ENCODE measurements at regions not wholly inside any gene's neighbourhood (a gene's known extent, or its start where the extent isn't known, plus 50 kb on each side); places are given as distances from the start of the nearest gene placed in this dataset.

DNA sequence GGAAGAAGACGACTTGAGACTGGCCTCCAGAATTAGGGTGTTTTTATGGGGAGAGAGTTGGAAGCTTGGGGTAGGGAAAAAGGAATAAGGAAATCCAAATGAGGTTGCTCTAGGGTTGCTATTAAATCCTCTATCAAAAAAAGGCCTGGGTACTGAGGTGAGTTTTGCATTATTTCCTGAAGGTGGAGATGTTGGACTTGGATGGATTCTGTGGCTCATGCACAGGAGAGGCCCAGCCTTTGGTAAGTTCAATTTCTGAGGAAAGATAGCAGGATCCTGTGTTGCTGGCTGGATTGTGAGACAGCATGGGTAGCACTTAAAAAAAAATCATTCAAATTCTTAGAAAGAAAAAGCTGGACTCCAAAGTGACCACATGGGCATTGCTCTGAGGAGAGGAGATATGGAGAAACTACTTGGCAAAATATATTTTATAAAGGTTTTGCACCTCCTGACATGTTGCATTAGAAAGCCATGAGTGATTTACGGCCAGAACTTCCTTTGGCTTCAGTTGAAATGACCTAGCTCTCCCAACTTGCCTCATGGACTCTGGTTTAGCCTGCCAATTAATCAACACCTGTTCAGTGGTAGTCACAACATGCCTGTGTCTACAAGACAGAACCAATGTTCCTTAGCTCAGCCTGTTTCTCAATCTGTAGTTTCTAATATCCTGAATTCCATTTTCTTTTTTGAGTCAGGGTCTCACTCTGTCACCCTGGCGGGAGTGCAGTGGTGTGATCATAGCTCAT, 152.1 kb upstream of the RALGAPA2 start:
- Mint-ChIP-seq H3K27me3 (peaks cover 5% of the 10 kb centered on the region), H3K4me1 (no peaks in the 10 kb centered on the region), H3K27ac (no peak overlapping the region), H3K9me3 (ENCODE audit: low read depth) (no peaks in the 10 kb centered on the region), H3K4me3 (no peak overlapping the region), H3K36me3 (ENCODE audit: low read depth) (no peaks in the 10 kb centered on the region)
- ChIA-PET POLR2A (no interaction called here), CTCF (interaction anchor here (0.5 to 1.0 kb wide), 6 partner anchors 198 to 684 kb away, joined by 3 to 4 read pairs (median 3); no protein-coding TSS in a partner anchor)
- DNase-seq (no peak), ATAC-seq (no peak)
- intact Hi-C loops (cut with DNase I, micrococcal nuclease) = loop anchor here in 1 of 2 experiments (5.0 kb wide), 1 partner anchor 373 kb away; no protein-coding TSS in a partner anchor

GRCh38 chr20:20860078-20860806, 147.8 kb upstream of the RALGAPA2 start:
- CTCF ChIA-PET = interaction anchor here (0.5 to 3.7 kb wide), 35 partner anchors 10 to 1888 kb away, joined by 3 to 22 read pairs (median 3); no protein-coding TSS in a partner anchor
- peak; percentile 94 for DNase-seq
- Mint-ChIP-seq H3K4me3 (no peak overlapping the region), H3K27me3 (peaks cover 19% of the 10 kb centered on the region), H3K36me3 (ENCODE audit: low read depth) (no peaks in the 10 kb centered on the region), H3K4me1 (no peaks in the 10 kb centered on the region), H3K9me3 (ENCODE audit: low read depth) (no peaks in the 10 kb centered on the region), H3K27ac (no peak overlapping the region)
- intact Hi-C loops (cut with DNase I, micrococcal nuclease) = loop anchor here (1.0 to 5.0 kb wide), 5 partner anchors 188 to 755 kb away; no protein-coding TSS in a partner anchor
- peak; percentile 93 for ATAC-seq
- POLR2A ChIA-PET = no interaction called here

GRCh38 chr20:20859510-20859909, 147.1 kb upstream of the RALGAPA2 start:
- POLR2A ChIA-PET = no interaction called here
- H3K9me3 Mint-ChIP-seq (ENCODE audit: low read depth) = no peaks in the 10 kb centered on the region
- no peak overlapping the region for H3K27ac Mint-ChIP-seq
- no peak overlapping the region for H3K4me3 Mint-ChIP-seq
- H3K36me3 Mint-ChIP-seq (ENCODE audit: low read depth) = no peaks in the 10 kb centered on the region
- H3K27me3 Mint-ChIP-seq = peaks cover 19% of the 10 kb centered on the region
- no peak for DNase-seq
- CTCF ChIA-PET = interaction anchor here (0.5 to 3.7 kb wide), 17 partner anchors 9 to 1889 kb away, joined by 3 to 22 read pairs (median 4); no protein-coding TSS in a partner anchor
- intact Hi-C loops (cut with DNase I, micrococcal nuclease) = no loop called here
- no peak for ATAC-seq
- H3K4me1 Mint-ChIP-seq = no peaks in the 10 kb centered on the region

DNA sequence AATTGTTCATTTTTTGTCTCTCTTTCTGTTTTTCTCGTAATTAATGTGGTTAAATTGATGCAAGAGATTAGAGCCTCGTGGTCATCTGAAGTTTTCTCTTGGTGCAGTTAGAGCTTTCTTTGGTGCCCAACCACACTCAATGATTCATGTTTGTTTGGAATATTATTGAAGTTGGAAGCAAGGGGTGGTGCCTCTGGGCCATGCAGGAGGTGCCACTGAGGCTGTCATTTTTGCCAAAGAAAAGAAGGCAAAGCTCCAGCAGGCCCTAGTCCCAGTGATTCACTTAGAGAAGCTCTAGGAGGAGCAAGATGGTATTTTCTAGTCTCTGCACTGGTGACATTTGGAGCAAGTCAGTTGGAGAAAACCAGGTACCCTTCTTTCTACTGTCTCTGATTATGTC, 144.5 kb upstream of the RALGAPA2 start:
- H3K27me3 Mint-ChIP-seq = peaks cover 18% of the 10 kb centered on the region
- ChIA-PET POLR2A (no interaction called here), CTCF (no interaction called here)
- H3K4me3 Mint-ChIP-seq = no peak overlapping the region
- no peak for ATAC-seq
- H3K27ac Mint-ChIP-seq = no peak overlapping the region
- intact Hi-C loops (cut with DNase I, micrococcal nuclease) = no loop called here
- DNase-seq = no peak
- no peaks in the 10 kb centered on the region for H3K9me3 Mint-ChIP-seq (ENCODE audit: low read depth)
- H3K36me3 Mint-ChIP-seq (ENCODE audit: low read depth) = no peaks in the 10 kb centered on the region
- no peaks in the 10 kb centered on the region for H3K4me1 Mint-ChIP-seq

DNA sequence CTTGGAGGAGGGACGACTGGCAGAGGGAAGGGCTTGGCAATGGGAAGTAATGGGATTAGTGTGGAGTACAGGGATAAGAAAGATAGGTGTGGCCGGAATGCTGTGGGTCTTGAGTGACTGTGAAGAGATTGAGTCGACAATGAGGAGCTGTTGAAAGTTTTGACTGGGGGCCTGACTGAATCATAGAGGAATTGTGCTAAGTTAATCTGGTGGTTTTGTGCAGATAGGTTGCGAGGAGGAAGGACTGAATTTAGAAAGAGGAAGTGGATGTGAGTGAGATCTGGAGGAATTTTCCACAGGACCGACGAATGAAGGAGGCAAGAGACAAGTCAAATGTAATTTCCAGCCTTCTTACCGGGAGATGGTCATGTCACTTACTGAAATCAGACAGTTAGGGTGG, 143.9 kb upstream of the RALGAPA2 start:
- no peaks in the 10 kb centered on the region for H3K9me3 Mint-ChIP-seq (ENCODE audit: low read depth)
- POLR2A ChIA-PET = no interaction called here
- intact Hi-C loops (cut with DNase I, micrococcal nuclease) = no loop called here
- no peak for ATAC-seq
- H3K27ac Mint-ChIP-seq = no peak overlapping the region
- H3K4me1 Mint-ChIP-seq = no peaks in the 10 kb centered on the region
- no peak overlapping the region for H3K4me3 Mint-ChIP-seq
- H3K36me3 Mint-ChIP-seq (ENCODE audit: low read depth) = no peaks in the 10 kb centered on the region
- DNase-seq = no peak
- CTCF ChIA-PET = no interaction called here
- H3K27me3 Mint-ChIP-seq = peaks cover 18% of the 10 kb centered on the region

GRCh38 chr20:20851385-20851784, 138.9 kb upstream of the RALGAPA2 start:
- Mint-ChIP-seq H3K9me3 (ENCODE audit: low read depth) (no peaks in the 10 kb centered on the region), H3K27me3 (peaks cover 4% of the 10 kb centered on the region), H3K4me1 (no peaks in the 10 kb centered on the region), H3K4me3 (no peak overlapping the region), H3K36me3 (ENCODE audit: low read depth) (no peaks in the 10 kb centered on the region), H3K27ac (no peak overlapping the region)
- DNase-seq = no peak
- POLR2A ChIA-PET = no interaction called here
- intact Hi-C loops (cut with DNase I, micrococcal nuclease) = no loop called here
- ATAC-seq = no peak
- CTCF ChIA-PET = interaction anchor here (0.6 to 3.5 kb wide), 6 partner anchors 9 to 654 kb away, joined by 3 to 14 read pairs (median 4); no protein-coding TSS in a partner anchor

- no peaks in the 10 kb centered on the region for H3K9me3 Mint-ChIP-seq (ENCODE audit: low read depth)
- no peaks in the 10 kb centered on the region for H3K36me3 Mint-ChIP-seq (ENCODE audit: low read depth)
- no peak overlapping the region for H3K27ac Mint-ChIP-seq
- peaks cover 5% of the 10 kb centered on the region for H3K27me3 Mint-ChIP-seq
- ChIA-PET POLR2A (no interaction called here), CTCF (interaction anchor here (1.1 to 3.5 kb wide), 4 partner anchors 9 to 26 kb away, joined by 3 to 14 read pairs (median 4); no protein-coding TSS in a partner anchor)
- no peak overlapping the region for H3K4me3 Mint-ChIP-seq
- no peaks in the 10 kb centered on the region for H3K4me1 Mint-ChIP-seq
- intact Hi-C loops (cut with DNase I, micrococcal nuclease) = no loop called here
- DNase-seq (no peak), ATAC-seq (no peak)
Observed at GRCh38 chr20:20850407-20850806, 138.0 kb upstream of the RALGAPA2 start.

- POLR2A ChIA-PET = no interaction called here
- H3K27me3 Mint-ChIP-seq = peaks cover 5% of the 10 kb centered on the region
- CTCF ChIA-PET = interaction anchor here (3.5 kb wide), 1 partner anchor 11 kb away, joined by 14 read pairs; no protein-coding TSS in a partner anchor
- DNase-seq (no peak), ATAC-seq (no peak)
- H3K27ac Mint-ChIP-seq = no peak overlapping the region
- intact Hi-C loops (cut with DNase I, micrococcal nuclease) = no loop called here
- H3K4me3 Mint-ChIP-seq = no peak overlapping the region
- no peaks in the 10 kb centered on the region for H3K4me1 Mint-ChIP-seq
- no peaks in the 10 kb centered on the region for H3K9me3 Mint-ChIP-seq (ENCODE audit: low read depth)
- H3K36me3 Mint-ChIP-seq (ENCODE audit: low read depth) = no peaks in the 10 kb centered on the region
Observed at GRCh38 chr20:20849161-20849560, 136.7 kb upstream of the RALGAPA2 start.

GRCh38 chr20:20847814-20848213, 135.4 kb upstream of the RALGAPA2 start:
- intact Hi-C loops (cut with DNase I, micrococcal nuclease) = no loop called here
- CTCF ChIA-PET = interaction anchor here (0.7 to 1.7 kb wide), 2 partner anchors 13 to 828 kb away, joined by 3 to 8 read pairs; no protein-coding TSS in a partner anchor
- DNase-seq = no peak
- Mint-ChIP-seq H3K9me3 (ENCODE audit: low read depth) (no peaks in the 10 kb centered on the region), H3K27ac (no peak overlapping the region), H3K27me3 (peaks cover 5% of the 10 kb centered on the region), H3K36me3 (ENCODE audit: low read depth) (no peaks in the 10 kb centered on the region), H3K4me1 (no peaks in the 10 kb centered on the region), H3K4me3 (no peak overlapping the region)
- no peak for ATAC-seq
- POLR2A ChIA-PET = no interaction called here

- H3K4me3 Mint-ChIP-seq = no peak overlapping the region
- no peak overlapping the region for H3K27ac Mint-ChIP-seq
- POLR2A ChIA-PET = no interaction called here
- CTCF ChIA-PET = interaction anchor here (1.2 to 1.6 kb wide), 3 partner anchors 8 to 19 kb away, joined by 3 to 6 read pairs (median 4); no protein-coding TSS in a partner anchor
- peaks cover 5% of the 10 kb centered on the region for H3K27me3 Mint-ChIP-seq
- DNase-seq = no peak
- H3K4me1 Mint-ChIP-seq = no peaks in the 10 kb centered on the region
- no peaks in the 10 kb centered on the region for H3K36me3 Mint-ChIP-seq (ENCODE audit: low read depth)
- ATAC-seq = no peak
- intact Hi-C loops (cut with DNase I, micrococcal nuclease) = no loop called here
- H3K9me3 Mint-ChIP-seq (ENCODE audit: low read depth) = no peaks in the 10 kb centered on the region
Observed at GRCh38 chr20:20843982-20844381, 131.5 kb upstream of the RALGAPA2 start.

DNA sequence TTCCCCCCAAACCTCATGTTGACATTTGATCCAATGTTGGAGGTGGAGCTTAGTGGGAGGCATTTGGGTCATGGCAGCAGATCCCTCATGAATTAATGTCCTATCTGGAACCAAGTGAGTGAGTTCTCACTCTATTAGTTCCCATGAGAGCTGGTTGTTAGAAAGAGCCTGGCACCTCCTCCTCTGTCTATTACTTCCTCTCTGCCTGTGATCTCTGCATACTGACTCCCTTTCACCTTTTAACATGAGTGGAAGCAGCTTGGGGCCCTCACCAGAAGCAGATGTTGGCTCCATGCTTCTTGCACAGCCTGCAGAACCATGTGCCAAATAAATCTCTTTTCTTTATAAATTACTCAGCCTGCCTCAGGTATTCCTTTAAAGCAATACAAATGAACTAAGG, 127.3 kb upstream of the RALGAPA2 start:
- DNase-seq (no peak), ATAC-seq (no peak)
- Mint-ChIP-seq H3K9me3 (ENCODE audit: low read depth) (no peaks in the 10 kb centered on the region), H3K4me1 (peaks cover 3% of the 10 kb centered on the region), H3K27me3 (peaks cover 6% of the 10 kb centered on the region), H3K27ac (no peak overlapping the region), H3K4me3 (no peak overlapping the region), H3K36me3 (ENCODE audit: low read depth) (no peaks in the 10 kb centered on the region)
- CTCF ChIA-PET = interaction anchor here (0.7 to 1.5 kb wide), 2 partner anchors 13 to 336 kb away, joined by 3 to 4 read pairs; no protein-coding TSS in a partner anchor
- POLR2A ChIA-PET = no interaction called here
- intact Hi-C loops (cut with DNase I, micrococcal nuclease) = loop anchor here in 1 of 2 experiments (5.0 to 10.0 kb wide), 2 partner anchors 668 to 775 kb away; no protein-coding TSS in a partner anchor

All from activated CD4-positive, alpha-beta T cell treated with anti-CD3 and anti-CD28 coated beads for 36 hours (primary cell).